GM18861 (cell line): ENCODE measurements at regions not wholly inside any gene's neighbourhood (a gene's known extent, or its start where the extent isn't known, plus 50 kb on each side); places are given as distances from the start of the nearest gene placed in this dataset.

Experiments
- ATAC-seq: cut with Tn5 transposase; IDR thresholded peaks from one replicate; pipeline ENCODE4 v1.9.1; 2021; ENCODE audit not compliant: unreplicated experiment

- ATAC-seq = no peak
These were observed 304.1 kb downstream of the IPMK start for GRCh38 chr10:57963546-57963945.

GRCh38 chr10:57962839-57963238 is 304.9 kb downstream of the IPMK start:
- no peak for ATAC-seq

GRCh38 chr10:57961487-57961886 is 306.2 kb downstream of the IPMK start:
- ATAC-seq = no peak

GRCh38 chr10:57960406-57960805 is 307.3 kb downstream of the IPMK start:
- no peak for ATAC-seq

- ATAC-seq = no peak
These were observed 308.2 kb downstream of the IPMK start for GRCh38 chr10:57959318-57960006.

GRCh38 chr10:57955076-57955475 is 312.6 kb downstream of the IPMK start:
- no peak for ATAC-seq

GRCh38 chr10:57952741-57953140 is 315.0 kb downstream of the IPMK start:
- no peak for ATAC-seq

- no peak for ATAC-seq
These were observed 317.2 kb downstream of the IPMK start for GRCh38 chr10:57950442-57950974.

- no peak for ATAC-seq
These were observed 318.9 kb downstream of the IPMK start for GRCh38 chr10:57948796-57949195.

GRCh38 chr10:57946833-57947232 is 320.9 kb downstream of the IPMK start:
- ATAC-seq = no peak

- ATAC-seq = no peak
These were observed 324.0 kb downstream of the IPMK start for GRCh38 chr10:57943701-57944100.

- ATAC-seq = no peak
These were observed 342.6 kb downstream of the IPMK start for GRCh38 chr10:57925045-57925444.

GRCh38 chr10:57921140-57921539 is 346.6 kb downstream of the IPMK start:
- no peak for ATAC-seq

GRCh38 chr10:57919864-57920263 is 347.8 kb downstream of the IPMK start:
- ATAC-seq = no peak

- ATAC-seq = no peak
These were observed 350.7 kb downstream of the IPMK start for GRCh38 chr10:57917019-57917418.

GRCh38 chr10:57905861-57906260 is 361.8 kb downstream of the IPMK start:
- ATAC-seq = no peak

GRCh38 chr10:57905010-57905409 is 362.7 kb downstream of the IPMK start:
- no peak for ATAC-seq

- ATAC-seq = no peak
These were observed 369.5 kb downstream of the IPMK start for GRCh38 chr10:57898231-57898630.

- ATAC-seq = no peak
These were observed 370.1 kb downstream of the IPMK start for GRCh38 chr10:57897611-57898010.

- no peak for ATAC-seq
These were observed 373.3 kb downstream of the IPMK start for GRCh38 chr10:57894361-57894760.

GRCh38 chr10:57891201-57892006 is 376.3 kb downstream of the IPMK start:
- ATAC-seq = no peak

- no peak for ATAC-seq
These were observed 377.0 kb downstream of the IPMK start for GRCh38 chr10:57890691-57891090.
